IMR-90 (cell line): ENCODE measurements at regions not wholly inside any gene's neighbourhood (a gene's known extent, or its start where the extent isn't known, plus 50 kb on each side); places are given as distances from the start of the nearest gene placed in this dataset.

Experiments
- ATAC-seq: fragments of 200-7000 bp; cut with Tn5 transposase; 2 replicates; pipeline ENCODE4 v1.9.1; 2020; ENCODE audit warnings: low read depth, mild to moderate bottlenecking, moderate library complexity
- BruUV-seq: library from RNA; stranded (reverse); fragments of 400-500 nt; replicated peaks from 2 replicates; lab custom pipeline; 2021; lab: Mats Ljungman, UMichigan
- CTCF ChIA-PET: fragments of 300-600 bp; formaldehyde crosslinking; extraction: SDS; loops from one replicate; lab custom pipeline; 2021; ENCODE audit warnings: antibody characterized with exemption; lab: Yijun Ruan, JAX
- POLR2A ChIA-PET: fragments of 300-600 bp; sonication (Branson Sonifier 250); formaldehyde crosslinking; loops from one replicate; lab custom pipeline; 2022; ENCODE audit warnings: antibody characterized with exemption; ENCODE audit not compliant: unreplicated experiment; lab: Charles Lee
- DNase-seq: peaks from one replicate; pipeline ENCODE4 v3.0.0; 2013
- H2AFZ ChIP-seq: replicated peaks from 2 replicates; pipeline ENCODE3; 2013; ENCODE audit warnings: low read length, mild to moderate bottlenecking; ENCODE audit not compliant: poor library complexity
- H2AK5ac ChIP-seq: 2 replicates; pipeline ENCODE4 v1.6.1; 2013; ENCODE audit warnings: low read depth, low read length, inconsistent platforms
- H2AK9ac ChIP-seq: replicated peaks from 2 replicates; pipeline ENCODE3; 2013; ENCODE audit warnings: mild to moderate bottlenecking, low read depth, low read length, moderate library complexity; ENCODE audit not compliant: poor library complexity
- H2BK120ac ChIP-seq: 2 replicates; pipeline ENCODE4 v1.6.1; 2013; ENCODE audit warnings: low read depth, low read length, inconsistent platforms
- H2BK15ac ChIP-seq: 3 replicates; pipeline ENCODE4 v1.6.1; 2013; ENCODE audit warnings: low read depth, low read length, inconsistent platforms
- H2BK20ac ChIP-seq: 2 replicates; pipeline ENCODE4 v1.6.1; 2013; ENCODE audit warnings: low read depth, mild to moderate bottlenecking, inconsistent platforms, low read length, moderate library complexity
- H2BK5ac ChIP-seq: 2 replicates; pipeline ENCODE4 v1.6.1; 2013; ENCODE audit warnings: mild to moderate bottlenecking, low read depth, low read length, inconsistent platforms; ENCODE audit not compliant: poor library complexity, severe bottlenecking
- H3K14ac ChIP-seq: replicated peaks from 2 replicates; pipeline ENCODE4 v1.6.1; 2013; ENCODE audit warnings: low read depth, low read length, inconsistent platforms
- H3K18ac ChIP-seq: 2 replicates; pipeline ENCODE4 v1.6.1; 2013; ENCODE audit warnings: low read depth, low read length, control low read depth
- H3K23ac ChIP-seq: 2 replicates; pipeline ENCODE4 v1.6.1; 2013; ENCODE audit warnings: low read depth, low read length, inconsistent platforms
- H3K27ac ChIP-seq: 2 replicates; pipeline ENCODE4 v1.5.1; 2013; ENCODE audit warnings: mild to moderate bottlenecking, control low read depth, low read length; ENCODE audit not compliant: insufficient read depth
- H3K27me3 ChIP-seq: 2 replicates; pipeline ENCODE4 v1.6.1; 2013; ENCODE audit warnings: low read length; ENCODE audit not compliant: control insufficient read depth, insufficient read depth
- H3K36me3 ChIP-seq: 2 replicates; pipeline ENCODE4 v1.6.1; 2013; ENCODE audit warnings: low read length, mixed read lengths; ENCODE audit not compliant: control insufficient read depth, insufficient read depth
- H3K4ac ChIP-seq: 2 replicates; pipeline ENCODE4 v1.6.1; 2013; ENCODE audit warnings: low read depth, low read length, inconsistent platforms
- H3K4me1 ChIP-seq: 2 replicates; pipeline ENCODE4 v1.6.1; 2013; ENCODE audit warnings: low read length, mixed read lengths; ENCODE audit not compliant: control insufficient read depth, insufficient read depth
- H3K4me2 ChIP-seq: 2 replicates; pipeline ENCODE4 v1.6.1; 2013; ENCODE audit warnings: low read depth, mild to moderate bottlenecking, control low read depth, low read length, moderate library complexity
- H3K4me3 ChIP-seq: 2 replicates; pipeline ENCODE4 v1.5.1; 2013; ENCODE audit warnings: low read depth, mild to moderate bottlenecking, control low read depth, low read length, moderate library complexity; ENCODE audit not compliant: insufficient read depth
- H3K56ac ChIP-seq: 2 replicates; pipeline ENCODE4 v1.6.1; 2013; ENCODE audit warnings: low read length, inconsistent platforms; ENCODE audit not compliant: insufficient read depth; ENCODE audit errors: extremely low read depth
- H3K79me1 ChIP-seq, 2 experiments: 2 replicates each; pipeline ENCODE4 v1.6.1; 2013; ENCODE audit warnings: low read length in 2 of 2, inconsistent platforms in 1 of 2, low read depth in 1 of 2
- H3K9ac ChIP-seq: 2 replicates; pipeline ENCODE4 v1.6.1; 2013; ENCODE audit warnings: low read depth, low read length, control low read depth
- H3K9me1 ChIP-seq: 2 replicates; pipeline ENCODE4 v1.6.1; 2013; ENCODE audit warnings: low read length, inconsistent platforms; ENCODE audit not compliant: insufficient read depth
- H3K9me3 ChIP-seq: 2 replicates; pipeline ENCODE4 v1.6.1; 2013; ENCODE audit warnings: low read length; ENCODE audit not compliant: control insufficient read depth, insufficient read depth
- H4K20me1 ChIP-seq: 2 replicates; pipeline ENCODE4 v1.6.1; 2013; ENCODE audit warnings: low read length, inconsistent platforms; ENCODE audit not compliant: insufficient read depth
- H4K5ac ChIP-seq: 2 replicates; pipeline ENCODE4 v1.6.1; 2013; ENCODE audit warnings: mild to moderate bottlenecking, low read depth, low read length, control low read depth
- H4K8ac ChIP-seq, 2 experiments: 2 replicates each; pipeline ENCODE4 v1.6.1; 2013; ENCODE audit warnings: low read depth in 2 of 2, low read length in 2 of 2, control low read depth in 1 of 2, inconsistent platforms in 1 of 2
- H4K91ac ChIP-seq: 2 replicates; pipeline ENCODE4 v1.6.1; 2013; ENCODE audit warnings: low read depth, low read length, inconsistent platforms; ENCODE audit not compliant: insufficient read depth
- NFE2L2 ChIP-seq: fragments of 150-350 bp; IDR thresholded peaks from 2 replicates; pipeline ENCODE4 v1.6.1; 2016; ENCODE audit warnings: low read depth, mild to moderate bottlenecking, low read length
- RCOR1 ChIP-seq: IDR thresholded peaks from 2 replicates; pipeline ENCODE4 v1.6.1; 2012; ENCODE audit warnings: mild to moderate bottlenecking, low read length, improper control_type of control experiment; ENCODE audit not compliant: insufficient replicate concordance
- WGBS, 2 experiments: methylation state at CpG; one replicate each; pipeline versions ENCODE4 v1.1.5 to v1.1.7; 2013; ENCODE audit warnings: missing lambda C conversion rate in 2 of 2; ENCODE audit not compliant: insufficient read length in 1 of 2; ENCODE audit errors: extremely low coverage in 2 of 2; 5-methylcytosine and 5-hydroxymethylcytosine counted together
- dilution Hi-C: fragments of 300-500 bp; cut with HindIII; formaldehyde crosslinking; loops from one replicate; pipeline ENCODE4 v1.14.3; 2018; ENCODE audit warnings: low sequenced_read_pairs; ENCODE audit not compliant: unreplicated experiment
- in situ Hi-C: fragments of 300-500 bp; cut with MboI; formaldehyde crosslinking; loops from 3 replicates; pipeline ENCODE4 v1.14.3; 2019; ENCODE audit warnings: low sequenced_read_pairs, inconsistent platforms, mixed read lengths
- intact Hi-C: fragments of 100-400 bp; cut with micrococcal nuclease; formaldehyde crosslinking; loops from 2 replicates; pipeline ENCODE4 v1.10.0; 2022

DNA sequence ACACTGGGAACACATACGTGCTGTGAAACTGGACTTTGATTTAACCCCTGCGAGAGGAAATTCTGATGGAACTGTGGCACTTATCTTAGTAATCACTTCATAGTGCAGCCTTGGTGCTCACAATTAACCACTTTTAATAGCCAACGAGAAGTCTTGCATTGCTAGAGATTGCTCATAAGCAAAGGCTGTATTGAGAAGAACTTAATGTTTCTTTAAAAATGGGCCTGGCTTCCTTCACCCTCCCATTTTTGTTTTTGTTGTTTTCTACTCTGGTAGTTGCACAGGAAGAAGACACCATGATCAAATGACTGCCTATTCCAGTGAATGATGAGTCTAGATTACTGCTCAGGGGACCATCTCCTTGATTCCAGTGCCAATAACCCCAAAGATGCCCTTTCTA, 52.5 kb upstream of the NKAP start:
- Histone ChIP-seq H3K23ac (no peak overlapping the region), H3K14ac (no peak overlapping the region), H2BK120ac (no peak overlapping the region), H3K27me3 (peaks cover 47% of the 10 kb centered on the region), H2AK9ac (no peak overlapping the region), H3K27ac (no peak overlapping the region), H2BK20ac (no peak overlapping the region), H3K9me3 (peaks cover 2% of the 10 kb centered on the region; the same call in 1 of the 2 replicates), H2AFZ (no peak overlapping the region), H4K8ac (no peak overlapping the region), H3K79me1 (no peaks in the 10 kb centered on the region), H3K9me1 (no peaks in the 10 kb centered on the region), H3K4ac (no peak overlapping the region), H3K9ac (no peak overlapping the region), H3K18ac (no peak overlapping the region), H4K91ac (no peak overlapping the region), H3K4me2 (no peak overlapping the region), H2AK5ac (no peak overlapping the region), H3K4me3 (no peak overlapping the region), H3K4me1 (no peaks in the 10 kb centered on the region), H2BK5ac (no peak overlapping the region), H3K56ac (no peak overlapping the region), H4K5ac (no peak overlapping the region), H3K36me3 (no peaks in the 10 kb centered on the region), H4K20me1 (no peaks in the 10 kb centered on the region), H2BK15ac (no peak overlapping the region)
- in situ Hi-C loops: no loop called here
- ATAC-seq (no peak), DNase-seq (no peak)
- intact Hi-C loops: no loop called here
- ChIA-PET POLR2A (no interaction called here), CTCF (no interaction called here)
- 60% methylated on average over 1 of the region's 3 CpGs; no CpG with 5 or more reads in 1 of the 2 experiments for WGBS, 2 experiments
- TF ChIP-seq NFE2L2: no peak
- TF ChIP-seq RCOR1: no peak
- dilution Hi-C loops: no loop called here
- BruUV-seq: no TSS peak
